ACHN (cell line): ENCODE measurements at regions not wholly inside any gene's neighbourhood (a gene's known extent, or its start where the extent isn't known, plus 50 kb on each side); places are given as distances from the start of the nearest gene placed in this dataset.
A peak's percentile ranks its signal among the peaks of the same experiment; 100 is the strongest.
"Not testable (repeated sequence)": the region's sequence is repeated elsewhere in the genome, so short reads cannot be mapped to it uniquely, and the experiment has no call there.

ENCODE experiments used
- DNase-seq: peaks from one replicate; pipeline ENCODE4 v3.0.0-alpha.2; 2015
- in situ Hi-C: cut with HindIII; loops from 2 replicates; pipeline ENCODE4 v1.10.0; 2017; ENCODE audit warnings: low sequenced_read_pairs, low pct_ligation_motif_present, low pct_unique_long_range_greater_than_20kb

DNA sequence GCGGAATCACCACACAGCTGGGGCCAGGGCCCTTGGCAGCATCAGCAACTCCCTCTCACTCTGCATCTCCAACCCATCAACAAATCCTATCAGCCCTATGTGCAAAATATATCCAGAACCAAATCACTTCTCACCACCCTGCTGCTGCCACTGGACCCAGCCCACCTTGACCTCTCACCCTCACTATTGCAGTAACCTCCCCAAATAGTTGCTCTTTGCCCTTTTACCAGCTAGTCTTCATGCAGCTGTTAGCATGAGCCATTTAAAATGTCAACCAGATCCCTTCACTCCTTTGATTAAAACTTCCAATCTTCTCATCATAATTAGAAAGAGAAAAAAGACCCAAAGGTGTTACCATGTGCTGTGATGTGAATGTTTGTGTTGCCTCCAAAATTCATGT, 155.7 kb upstream of the IRF2BP2 start:
- DNase-seq, result no peak
- in situ Hi-C loops, result no loop called here

DNA sequence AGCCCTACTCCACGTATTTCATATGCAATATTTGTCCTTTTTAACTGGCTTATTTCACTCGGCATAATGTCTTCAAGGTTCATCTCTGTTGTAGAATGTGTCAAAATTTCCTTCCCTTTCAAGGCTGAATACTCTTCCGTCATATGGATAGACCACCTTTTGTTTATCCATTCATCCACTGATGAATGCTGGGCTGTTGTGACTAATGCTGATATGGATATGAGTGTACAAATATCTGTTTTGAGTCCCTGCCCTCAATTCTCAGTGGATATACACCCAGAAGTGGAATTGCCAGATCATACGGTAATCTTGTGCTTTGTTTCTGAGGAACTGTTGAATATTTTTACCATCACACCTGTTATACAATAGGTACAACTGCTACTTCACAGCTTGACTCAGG, 155.2 kb upstream of the IRF2BP2 start:
- in situ Hi-C loops, result no loop called here
- no peak for DNase-seq

DNA sequence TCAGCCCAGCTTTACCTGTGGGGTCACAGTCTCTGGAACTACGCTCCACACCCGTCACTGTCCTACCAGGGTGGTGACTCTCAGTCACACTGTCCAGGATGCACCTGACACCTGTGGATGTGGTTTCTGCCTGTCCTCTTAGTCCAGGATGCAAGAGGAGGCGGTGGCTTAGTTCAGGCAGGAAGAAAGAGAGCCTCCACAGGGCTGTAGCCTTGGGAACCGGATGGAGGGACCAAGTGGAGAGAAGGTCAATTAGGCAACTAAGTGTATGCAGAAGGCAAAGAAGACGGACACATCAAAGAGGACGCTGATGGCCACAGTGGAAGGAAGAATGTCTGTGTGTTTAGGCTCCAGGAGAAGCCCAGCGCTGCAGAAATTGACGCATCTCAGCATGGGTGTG, 153.9 kb upstream of the IRF2BP2 start:
- in situ Hi-C loops, result no loop called here
- DNase-seq, result no peak

GRCh38 chr1:234763367-234763766, 153.4 kb upstream of the IRF2BP2 start:
- in situ Hi-C loops, result no loop called here
- no peak for DNase-seq

DNA sequence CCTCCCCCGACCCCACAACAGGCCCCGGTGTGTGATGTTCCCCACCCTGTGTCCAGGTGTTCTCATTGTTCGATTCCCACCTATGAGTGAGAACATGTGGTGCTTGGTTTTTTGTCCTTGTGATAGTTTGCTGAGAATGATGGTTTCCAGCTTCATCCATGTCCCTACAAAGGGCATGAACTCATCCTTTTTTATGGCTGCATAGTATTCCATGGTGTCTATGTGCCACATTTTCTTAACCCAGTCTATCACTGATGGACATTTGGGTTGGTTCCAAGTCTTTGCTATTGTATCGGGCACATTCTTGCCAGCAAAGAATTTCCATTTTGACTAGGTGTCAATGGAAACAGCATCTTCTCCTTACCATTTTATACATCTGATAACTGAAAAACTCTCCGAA, 152.1 kb upstream of the IRF2BP2 start:
- in situ Hi-C loops, DNase-seq: not testable (repeated sequence)

DNA sequence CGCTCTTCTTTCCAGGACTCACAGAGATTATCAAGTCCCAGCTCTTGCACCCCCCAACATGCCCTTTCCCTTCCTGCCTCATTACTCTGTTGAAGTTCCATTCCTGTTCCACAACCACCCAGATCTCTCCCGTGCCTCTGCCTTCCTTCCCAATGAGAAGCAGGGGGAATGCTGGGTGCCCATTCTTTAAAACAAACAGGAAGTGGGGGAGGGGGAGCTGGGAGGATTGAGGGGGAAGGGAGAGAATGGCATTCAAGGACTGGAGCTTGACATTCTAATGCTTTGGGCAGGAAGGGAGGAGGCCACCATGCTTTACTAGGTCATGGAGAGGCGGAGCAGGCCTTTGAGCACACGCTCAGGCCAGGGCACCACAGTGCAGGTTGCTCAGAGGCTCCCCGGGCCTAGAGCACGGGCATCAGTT, 150.3 kb upstream of the IRF2BP2 start:
- in situ Hi-C loops, result no loop called here
- DNase-seq, result no peak

- DNase-seq, result no peak
- in situ Hi-C loops, result no loop called here
Measured at GRCh38 chr1:234759888-234760287, 149.9 kb upstream of the IRF2BP2 start.

DNA sequence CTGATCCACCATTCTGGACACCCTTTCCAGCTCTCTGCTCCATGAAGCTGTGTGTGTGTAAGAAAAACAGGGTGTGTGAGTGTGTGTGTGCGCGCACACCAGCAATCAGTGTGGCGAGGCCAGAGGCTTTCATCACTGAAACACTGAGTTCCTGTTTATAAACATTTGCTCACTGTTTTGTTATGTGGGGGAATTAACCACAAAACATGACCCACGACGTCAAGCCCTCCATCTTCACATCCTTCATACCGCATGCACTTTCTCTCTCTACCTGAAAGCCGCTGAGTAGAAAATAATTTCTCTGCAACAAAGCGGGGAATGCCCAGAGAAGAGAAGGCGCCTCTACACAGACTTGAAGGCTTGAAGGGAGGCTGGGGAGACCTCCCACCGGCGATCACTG, 148.9 kb upstream of the IRF2BP2 start:
- in situ Hi-C loops, result no loop called here
- DNase-seq, result no peak

DNA sequence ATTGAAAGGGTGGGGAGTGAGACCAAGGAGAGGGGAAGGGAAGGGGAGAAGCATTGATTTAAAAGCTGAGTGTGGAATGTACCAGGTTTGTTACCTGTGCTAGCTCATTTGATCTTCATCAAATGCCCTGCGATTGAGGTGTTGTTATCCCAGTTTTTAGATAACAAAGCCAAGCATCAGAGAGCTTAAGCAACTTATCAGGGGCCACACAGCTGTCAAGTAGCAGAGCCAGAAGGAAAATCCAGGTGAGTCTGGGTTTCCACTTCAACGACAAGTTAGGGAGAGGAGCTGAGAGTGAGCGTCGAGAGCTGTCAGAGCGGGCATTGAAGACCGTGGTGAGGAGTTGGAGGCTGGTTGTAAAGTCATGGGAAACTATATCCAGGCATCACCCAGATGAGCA, 146.9 kb upstream of the IRF2BP2 start:
- in situ Hi-C loops, result no loop called here
- DNase-seq, result no peak

DNA sequence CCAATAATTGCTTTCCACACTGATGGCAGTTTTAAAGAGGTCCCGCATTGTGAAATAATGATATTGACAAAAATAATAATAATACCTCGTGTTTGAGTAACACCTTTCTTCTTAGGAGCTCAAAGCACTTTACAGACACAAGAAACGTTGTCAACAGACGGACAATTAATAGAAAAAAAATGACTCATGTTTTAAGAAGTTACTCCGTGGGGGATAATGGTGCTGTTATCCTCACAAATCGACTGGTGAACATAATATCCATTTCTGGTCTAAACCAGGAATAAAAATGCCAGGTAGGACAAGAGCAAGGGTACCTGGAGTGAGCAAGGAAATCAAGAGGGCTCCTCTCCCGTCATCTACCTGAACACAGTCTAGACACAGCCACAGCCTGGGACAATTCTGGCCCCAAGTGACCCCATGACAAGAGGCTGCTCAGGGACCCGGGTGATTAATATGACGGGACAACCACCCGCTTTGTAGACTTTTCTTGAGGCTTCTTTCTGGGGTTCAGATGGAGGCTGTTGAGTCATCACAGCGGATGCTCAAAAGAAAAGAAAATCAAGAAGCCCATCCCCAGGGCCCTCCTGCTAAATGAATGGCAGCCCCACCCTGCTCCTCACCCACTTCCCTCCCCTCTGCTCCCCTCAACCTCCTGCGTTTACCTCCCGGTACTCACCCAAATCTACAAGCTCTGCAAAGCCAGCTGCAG, 146.2 kb upstream of the IRF2BP2 start:
- DNase-seq, result no peak
- in situ Hi-C loops, result no loop called here

GRCh38 chr1:234755449-234755863, 145.5 kb upstream of the IRF2BP2 start:
- in situ Hi-C loops, result no loop called here
- DNase-seq, result peak; percentile 31

DNA sequence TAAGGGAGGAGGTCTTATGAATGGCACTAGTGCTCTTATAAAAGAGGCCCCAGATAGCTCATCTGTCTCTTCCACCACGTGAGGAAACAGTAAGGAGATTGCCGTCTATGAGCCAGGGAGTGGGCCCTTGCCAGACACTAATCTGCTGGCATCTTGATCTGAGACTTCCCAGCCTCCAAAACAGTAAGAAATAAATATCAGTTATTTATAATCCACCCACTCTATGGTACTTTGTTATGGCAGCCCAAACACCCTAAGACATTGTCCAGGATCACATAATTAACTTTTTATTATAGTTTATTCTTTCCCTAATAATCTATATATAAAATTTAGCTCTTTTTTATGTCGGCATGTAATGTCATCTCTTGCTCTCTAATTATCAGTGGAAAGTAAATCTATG, 144.0 kb upstream of the IRF2BP2 start:
- no peak for DNase-seq
- in situ Hi-C loops, result no loop called here

DNA sequence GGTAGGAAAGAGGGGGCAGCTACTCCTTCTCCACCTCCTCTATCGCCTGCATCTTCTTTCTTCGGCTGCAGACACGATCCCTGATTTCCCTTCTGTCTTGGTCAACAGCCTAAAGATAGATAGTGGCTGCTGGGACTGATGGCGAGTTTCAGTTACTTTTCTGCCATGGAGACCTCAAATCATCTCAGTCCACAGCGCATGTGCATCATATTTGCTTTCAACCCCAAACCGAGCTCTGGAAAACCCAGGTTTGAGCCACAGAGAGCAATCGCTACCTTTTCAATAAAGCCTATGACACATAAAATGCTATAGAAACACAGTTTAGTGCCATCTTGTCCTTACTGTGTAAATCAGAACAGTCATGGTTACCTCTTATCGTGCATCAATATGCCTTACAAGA, 142.9 kb upstream of the IRF2BP2 start:
- DNase-seq, result no peak
- in situ Hi-C loops, result no loop called here

DNA sequence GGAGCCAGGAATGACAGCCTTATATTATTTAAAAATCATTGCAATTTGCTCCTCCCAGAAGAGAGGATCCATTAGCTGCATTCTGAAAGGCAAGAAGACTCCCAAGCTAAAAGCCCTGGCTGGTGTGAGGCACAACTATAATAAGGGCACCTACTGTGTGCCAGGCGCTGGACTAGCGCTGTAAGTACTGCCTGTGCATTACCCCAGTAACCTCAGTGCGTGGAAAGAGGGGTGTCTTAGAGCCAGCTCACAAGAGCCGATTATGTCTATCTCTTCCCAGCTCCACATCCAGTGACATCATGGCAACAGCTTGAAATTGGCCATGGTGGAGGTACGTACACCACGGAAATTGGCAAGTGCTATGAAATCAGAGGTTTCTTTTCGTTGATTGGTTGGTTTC, 141.7 kb upstream of the IRF2BP2 start:
- no peak for DNase-seq
- in situ Hi-C loops, result no loop called here

DNA sequence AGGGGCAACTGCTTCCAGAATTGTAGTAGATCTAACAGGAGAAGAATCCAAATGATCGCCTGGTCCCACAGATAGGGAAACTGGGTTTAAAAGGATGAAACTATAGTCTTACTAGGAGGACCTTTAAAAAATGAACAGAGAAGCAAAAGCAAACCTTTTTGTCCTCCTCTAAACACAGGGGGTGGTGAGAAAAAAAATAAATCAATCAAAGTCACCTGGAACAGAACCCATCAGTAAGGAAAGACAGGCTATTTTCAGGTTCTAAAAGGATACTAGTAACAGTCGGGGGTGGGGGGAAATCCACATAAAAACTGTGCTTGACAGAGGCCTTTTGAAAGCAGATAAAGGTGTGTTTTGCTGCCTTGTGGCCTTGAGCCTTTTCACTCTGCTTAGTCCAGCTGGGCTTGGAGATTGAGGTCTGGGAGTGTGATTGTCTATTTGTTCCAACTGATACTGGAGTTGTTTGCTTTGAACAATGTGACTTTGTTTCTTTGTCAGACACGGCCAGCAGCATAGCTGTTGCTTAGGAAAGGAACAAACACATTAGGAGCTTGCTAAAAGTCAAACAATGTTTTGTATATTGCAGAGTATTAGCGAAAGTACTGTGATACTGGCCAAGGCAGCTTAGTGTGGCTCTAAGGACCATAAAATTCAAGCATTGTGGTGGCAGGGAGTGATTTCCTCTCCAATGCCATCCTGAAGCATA, 141.1 kb upstream of the IRF2BP2 start:
- in situ Hi-C loops, result no loop called here
- no peak for DNase-seq

DNA sequence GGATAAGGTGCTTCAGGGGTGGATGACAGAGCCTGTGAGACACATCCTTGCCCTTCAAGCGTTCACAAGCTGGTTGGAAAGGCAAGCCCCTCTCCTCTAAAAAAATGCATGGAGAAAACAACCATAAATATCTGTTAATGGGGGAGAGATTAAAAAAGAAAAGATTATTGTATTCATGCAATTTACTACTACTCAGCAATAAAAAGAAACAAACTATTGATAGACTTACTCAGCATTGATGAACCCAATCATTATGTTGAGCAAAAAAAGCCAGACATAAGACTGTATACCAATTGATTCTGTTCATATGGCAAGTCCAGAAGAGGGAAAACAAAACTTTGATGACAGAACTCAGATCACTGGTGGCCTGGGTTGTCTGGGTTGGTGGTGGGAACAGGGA, 138.7 kb upstream of the IRF2BP2 start:
- in situ Hi-C loops, result loop anchor here (25.0 kb wide), 1 partner anchor 89 kb away; no protein-coding TSS in a partner anchor
- DNase-seq, result no peak

DNA sequence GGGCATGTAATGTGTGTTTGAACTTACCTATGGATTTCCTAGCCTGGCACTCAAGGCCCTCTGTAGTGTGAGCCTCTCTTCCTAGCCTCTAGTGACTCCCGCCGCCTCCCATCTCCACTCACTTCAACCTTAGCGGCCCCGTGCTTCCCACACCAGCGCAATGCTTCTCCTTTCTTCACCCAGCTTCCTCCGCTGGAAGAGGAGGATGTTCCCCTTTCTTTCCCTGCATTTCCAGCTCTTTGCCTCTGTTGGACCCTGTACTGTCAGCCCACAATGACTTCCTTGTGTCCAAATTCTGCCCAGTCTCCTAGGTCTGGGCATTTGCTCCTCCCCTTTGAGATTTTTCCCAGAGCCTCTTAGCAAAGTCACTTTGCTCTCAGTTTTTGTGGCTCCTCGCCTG, 138.1 kb upstream of the IRF2BP2 start:
- in situ Hi-C loops, result loop anchor here (25.0 kb wide), 1 partner anchor 89 kb away; no protein-coding TSS in a partner anchor

GRCh38 chr1:234746798-234747196, 136.8 kb upstream of the IRF2BP2 start:
- in situ Hi-C loops, result loop anchor here (25.0 kb wide), 1 partner anchor 91 kb away; no protein-coding TSS in a partner anchor
- DNase-seq, result no peak

More for the DNA sequence above, 138.1 kb upstream of the IRF2BP2 start:
- DNase-seq, result no peak

GRCh38 chr1:234745844-234746797, 136.1 kb upstream of the IRF2BP2 start:
- in situ Hi-C loops, result loop anchor here (25.0 kb wide), 1 partner anchor 91 kb away; no protein-coding TSS in a partner anchor
- DNase-seq, result peak; percentile 19
